ENCODE measurements at regions not wholly inside any gene's neighbourhood (a gene's known extent, or its start where the extent isn't known, plus 50 kb on each side); places are given as distances from the start of the nearest gene placed in this dataset.

DNA sequence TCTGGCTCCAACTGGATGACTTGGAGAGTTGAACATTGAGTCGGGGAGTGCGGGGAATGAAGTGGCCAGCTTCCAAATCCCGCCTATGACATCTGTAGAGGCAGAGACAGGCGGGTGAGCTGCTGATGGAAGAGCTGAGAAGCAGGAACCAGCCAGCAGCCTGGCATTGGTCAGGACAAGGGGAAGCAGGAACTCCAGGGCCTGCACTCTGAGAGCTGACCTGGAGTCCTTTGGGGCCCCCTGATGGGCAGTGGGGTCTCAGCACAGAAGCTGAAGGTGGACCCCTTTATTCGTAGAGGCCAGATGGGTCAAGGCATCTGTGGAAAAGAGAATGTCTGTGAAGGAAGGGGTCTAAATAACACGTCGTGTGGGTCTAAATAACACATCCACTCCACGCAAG lies 57.0 kb downstream of the SEC61G start:
- no peak for DNase-seq

DNA sequence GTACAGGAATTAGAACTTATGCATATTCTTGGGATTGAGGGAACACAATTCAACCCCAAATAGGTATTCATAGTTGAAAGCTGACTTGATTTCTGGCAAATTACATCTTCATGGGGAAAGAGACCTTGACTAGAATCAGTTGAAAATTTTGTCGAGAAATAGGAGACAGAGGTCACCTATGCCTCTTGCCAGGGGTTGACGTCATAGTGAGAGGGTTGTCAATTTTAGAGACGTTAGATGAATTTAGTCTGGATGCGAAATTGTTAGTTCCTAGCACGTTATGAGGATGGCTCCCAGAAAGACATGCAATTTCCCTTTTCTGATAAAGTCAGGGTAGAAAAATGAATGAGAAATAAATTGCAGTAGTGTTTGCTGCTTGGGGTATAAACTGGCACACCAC lies 59.3 kb downstream of the SEC61G start:
- no peak for DNase-seq

DNA sequence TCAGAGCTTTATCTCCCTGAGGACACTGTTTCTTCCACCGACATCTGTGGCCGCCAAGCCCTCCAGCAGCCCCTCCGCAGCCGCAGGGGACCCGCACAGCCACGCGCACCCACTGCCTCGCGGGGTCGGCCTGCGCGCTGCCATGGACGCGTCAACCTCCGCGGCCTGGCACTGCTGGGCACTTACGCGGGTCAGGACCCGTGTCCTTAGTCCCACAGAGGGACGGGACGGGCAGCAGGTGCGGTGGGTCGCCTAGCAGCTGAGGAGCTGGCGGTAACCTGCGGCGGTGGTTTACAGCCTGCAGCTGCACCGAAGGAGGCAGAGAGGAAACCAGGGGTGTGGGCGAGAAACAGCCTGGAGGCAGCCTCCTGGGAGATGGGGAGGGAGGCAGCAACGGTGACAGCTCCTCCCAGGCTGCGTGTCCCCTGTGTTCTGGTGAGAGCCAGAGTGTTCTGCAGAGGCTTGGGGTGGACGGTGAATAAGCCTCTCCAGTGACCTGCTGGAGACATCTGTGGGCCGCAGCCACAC lies 61.3 kb downstream of the SEC61G start:
- DNase-seq = no peak

DNA sequence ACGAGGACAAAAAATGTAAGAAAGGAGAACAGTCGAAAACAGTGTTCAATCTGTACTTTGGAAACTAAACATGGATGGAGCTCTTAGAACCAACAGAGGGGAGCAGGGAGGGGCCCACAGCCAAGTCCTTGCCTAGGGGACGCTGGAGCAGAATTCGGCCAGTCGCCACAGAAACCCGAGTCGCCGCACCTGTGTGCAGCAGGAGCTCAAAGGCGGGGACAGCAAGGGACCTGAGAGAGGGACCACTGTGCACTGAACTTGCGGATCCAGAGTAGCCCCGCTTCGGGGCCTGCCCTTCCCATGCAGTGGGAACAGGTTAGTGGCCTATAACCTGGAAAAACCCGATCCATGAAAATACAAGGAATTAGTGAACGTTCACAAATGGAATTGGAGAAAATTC lies 68.1 kb downstream of the SEC61G start:
- DNase-seq = no peak

DNA sequence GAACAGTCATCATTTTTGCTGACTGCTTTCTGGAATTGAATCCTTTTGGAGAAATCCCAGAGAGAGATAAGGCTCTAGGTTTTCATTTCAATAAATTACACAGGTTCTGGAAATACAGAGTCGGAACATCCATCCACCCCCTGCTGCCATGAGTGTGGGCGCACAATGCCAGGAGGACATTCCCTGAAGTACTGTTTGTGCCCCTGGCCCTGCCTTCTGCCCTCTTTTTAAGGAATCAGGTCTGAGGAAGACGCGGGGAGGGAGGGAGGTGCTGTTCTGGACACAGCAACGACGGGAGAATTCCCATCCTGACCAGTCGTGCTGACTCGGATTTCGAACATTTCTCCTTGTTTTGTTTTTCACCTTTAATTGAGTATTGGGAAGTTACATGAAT lies 69.0 kb downstream of the SEC61G start:
- no peak for DNase-seq

DNA sequence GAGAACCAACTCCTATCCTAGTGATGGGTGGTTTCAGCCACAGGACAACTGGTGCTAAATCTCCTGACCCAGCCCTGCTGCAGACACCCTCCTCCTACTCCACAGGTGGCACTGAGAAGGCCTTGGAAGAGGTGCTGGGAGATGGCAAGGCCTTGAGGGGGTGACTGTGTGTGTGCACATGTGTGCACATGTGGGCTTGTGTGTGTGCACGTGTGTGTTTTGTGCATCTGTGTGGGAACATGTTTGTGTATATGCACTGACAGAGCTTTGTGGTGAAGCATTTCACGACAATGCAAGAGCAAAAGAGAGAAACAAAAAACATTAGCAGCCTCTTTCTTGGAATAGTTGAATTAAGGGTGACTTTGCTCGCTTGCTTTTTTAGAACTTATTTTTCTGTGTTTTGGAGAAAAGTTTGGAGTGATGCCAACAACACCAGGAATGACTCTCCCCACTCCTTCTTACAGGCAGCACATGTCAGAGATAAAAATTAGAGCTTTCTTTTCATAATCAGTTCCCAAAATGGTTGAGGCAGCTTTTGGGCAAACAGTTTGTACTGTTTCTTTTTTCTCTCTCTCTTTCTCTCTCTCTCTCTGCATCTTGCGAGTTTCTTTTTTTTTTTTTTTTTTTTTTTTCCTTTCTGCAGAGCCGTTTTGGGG lies 69.5 kb downstream of the SEC61G start:
- DNase-seq = no peak

DNA sequence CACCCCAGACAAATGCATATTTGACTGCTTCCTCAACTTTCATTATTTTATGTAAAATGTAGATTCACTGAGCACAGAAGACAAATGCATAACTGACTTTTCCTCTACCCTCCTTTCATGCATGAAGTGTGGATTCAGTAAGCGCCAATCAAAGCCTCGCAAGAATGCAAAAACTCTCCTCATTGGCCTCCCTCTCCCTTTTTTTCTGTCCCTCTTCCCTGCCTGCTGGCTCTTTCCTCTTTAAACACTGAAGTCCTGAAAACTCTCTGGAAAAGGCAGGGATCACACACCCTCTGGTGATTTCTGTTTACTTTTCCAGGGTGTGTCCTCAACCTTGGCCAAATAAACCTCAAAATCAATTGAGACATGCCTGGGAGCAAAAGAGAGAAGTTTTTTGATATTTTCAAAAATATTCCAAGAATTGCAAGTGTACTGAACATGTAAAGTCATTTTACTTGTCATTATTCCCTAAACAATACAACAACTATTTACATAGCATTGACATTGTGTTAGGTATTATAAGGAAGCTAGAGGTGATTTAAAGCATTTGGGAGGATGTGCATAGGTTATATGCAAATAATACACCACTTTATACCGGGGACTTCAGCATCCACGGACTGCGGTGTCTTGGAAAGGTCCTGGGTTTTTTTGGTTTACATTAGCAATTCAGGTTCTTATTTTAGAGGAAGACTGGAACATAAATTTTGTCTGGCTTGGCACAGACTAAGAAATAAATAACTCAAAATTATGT lies 71.4 kb downstream of the SEC61G start:
- no peak for DNase-seq

DNA sequence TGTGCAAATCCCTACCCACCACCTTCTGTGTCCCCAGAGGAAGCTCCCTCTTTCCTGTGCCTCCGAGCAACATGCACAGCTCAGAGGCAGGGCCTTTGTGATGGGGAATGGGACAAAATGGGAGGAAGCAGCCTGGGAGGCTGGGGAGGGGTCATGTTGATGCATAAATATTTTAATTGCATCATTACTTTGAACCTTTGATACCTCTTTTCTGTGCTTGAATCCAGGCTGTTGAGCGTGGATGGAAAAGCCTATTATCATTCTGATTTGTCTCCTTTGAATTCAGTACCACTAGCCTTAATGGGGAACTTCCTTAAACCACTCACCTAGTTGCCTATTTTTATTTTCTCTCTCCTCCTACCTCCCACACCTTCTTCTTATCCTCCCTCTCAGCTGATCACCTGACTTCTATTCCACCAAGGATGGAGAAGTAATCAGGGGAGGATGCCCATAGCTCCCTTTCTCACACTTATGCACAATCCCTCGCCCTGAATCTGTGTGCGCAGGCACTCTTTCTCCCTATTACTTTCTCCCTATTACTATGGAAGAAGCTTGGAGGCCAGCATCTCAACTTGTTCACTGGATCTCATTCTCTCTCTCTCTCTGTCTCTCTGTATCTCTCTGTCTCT lies 78.5 kb downstream of the SEC61G start:
- DNase-seq = no peak

DNA sequence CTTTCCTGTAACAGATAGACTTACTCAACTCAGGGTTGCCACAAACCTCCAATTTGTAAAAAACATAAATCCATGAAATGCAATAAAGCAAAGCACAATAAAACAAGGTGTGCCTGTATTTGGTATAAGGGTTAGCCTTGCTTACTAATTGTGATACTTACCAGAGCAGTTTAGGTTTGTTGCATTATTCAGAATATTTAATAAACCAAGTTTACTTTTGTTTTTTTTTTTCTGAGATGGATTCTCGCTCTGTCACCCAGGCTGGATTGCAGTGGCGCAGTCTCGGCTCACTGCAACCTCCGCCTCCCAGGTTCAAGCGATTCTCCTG lies 79.6 kb downstream of the SEC61G start:
- no peak for DNase-seq

DNA sequence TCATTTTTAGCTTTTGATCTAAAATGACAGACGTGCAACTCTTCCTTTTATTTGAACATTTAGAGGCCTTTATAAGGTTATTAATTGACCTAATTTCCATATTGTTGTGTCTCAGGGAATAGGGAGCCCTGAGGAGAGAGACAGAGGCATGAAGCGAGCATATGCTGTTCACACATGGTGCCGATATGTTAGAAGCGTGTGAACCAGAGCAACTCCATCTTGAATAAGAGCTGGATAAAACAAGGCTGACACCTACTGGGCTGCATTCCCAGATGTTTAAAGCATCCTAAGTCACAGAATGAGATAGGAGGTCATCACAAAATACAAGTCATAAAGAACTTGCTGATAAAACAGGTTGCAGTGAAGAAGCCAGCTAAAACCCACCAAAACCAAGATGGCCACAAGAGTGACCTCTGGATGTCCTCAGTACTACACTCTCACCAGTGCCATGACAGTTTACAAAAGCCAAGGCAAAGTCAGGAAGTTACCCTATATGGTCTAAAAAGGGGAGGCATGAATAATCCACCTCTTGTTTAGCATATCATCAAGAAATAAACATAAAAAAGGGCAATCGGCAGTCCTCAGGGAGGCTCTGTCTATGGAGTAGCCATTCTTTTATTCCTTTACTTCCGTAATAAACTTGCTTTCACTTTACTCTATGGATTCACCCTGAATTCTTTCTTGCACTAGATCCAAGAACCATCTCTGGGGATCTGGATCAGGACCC lies 80.1 kb downstream of the SEC61G start:
- DNase-seq = no peak

DNA sequence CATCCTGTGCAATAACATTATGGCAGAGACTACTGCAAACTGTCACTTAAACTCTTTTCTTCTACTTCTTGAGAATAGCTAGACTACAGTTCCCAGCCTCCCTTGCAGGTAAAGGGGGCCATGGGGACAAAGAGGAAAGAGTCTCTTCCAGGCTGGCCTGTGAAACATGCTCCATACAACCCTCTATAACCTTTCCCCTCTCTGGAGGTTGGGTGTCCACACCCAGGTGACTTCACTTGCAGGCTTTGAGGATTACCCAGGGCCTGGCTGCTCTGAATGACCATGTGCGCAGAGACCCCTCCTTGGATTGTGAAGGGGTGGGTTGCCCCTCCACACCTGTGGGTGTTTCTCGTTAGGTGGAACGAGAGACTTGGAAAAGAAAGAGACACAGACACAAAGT lies 84.1 kb downstream of the SEC61G start:
- no peak for DNase-seq

DNA sequence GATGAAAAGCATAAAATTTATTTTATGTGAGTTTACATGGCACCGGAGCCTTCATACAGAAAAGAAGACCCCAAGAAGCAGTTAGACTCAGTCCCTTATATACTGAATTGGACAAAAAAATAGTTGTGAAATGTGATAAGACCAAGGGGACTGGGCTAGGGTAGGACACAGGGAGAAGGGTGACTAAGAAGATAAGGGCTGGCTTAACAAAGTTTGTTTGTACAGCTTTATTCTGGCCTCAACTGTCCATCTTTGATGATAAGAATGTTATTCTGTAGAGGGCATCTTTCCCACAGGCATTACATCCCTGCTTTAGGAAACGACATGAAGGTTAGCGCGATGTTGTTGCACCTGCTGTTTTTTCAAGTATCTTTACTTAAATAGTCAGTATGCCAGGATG lies 86.5 kb downstream of the SEC61G start:
- DNase-seq = no peak

DNA sequence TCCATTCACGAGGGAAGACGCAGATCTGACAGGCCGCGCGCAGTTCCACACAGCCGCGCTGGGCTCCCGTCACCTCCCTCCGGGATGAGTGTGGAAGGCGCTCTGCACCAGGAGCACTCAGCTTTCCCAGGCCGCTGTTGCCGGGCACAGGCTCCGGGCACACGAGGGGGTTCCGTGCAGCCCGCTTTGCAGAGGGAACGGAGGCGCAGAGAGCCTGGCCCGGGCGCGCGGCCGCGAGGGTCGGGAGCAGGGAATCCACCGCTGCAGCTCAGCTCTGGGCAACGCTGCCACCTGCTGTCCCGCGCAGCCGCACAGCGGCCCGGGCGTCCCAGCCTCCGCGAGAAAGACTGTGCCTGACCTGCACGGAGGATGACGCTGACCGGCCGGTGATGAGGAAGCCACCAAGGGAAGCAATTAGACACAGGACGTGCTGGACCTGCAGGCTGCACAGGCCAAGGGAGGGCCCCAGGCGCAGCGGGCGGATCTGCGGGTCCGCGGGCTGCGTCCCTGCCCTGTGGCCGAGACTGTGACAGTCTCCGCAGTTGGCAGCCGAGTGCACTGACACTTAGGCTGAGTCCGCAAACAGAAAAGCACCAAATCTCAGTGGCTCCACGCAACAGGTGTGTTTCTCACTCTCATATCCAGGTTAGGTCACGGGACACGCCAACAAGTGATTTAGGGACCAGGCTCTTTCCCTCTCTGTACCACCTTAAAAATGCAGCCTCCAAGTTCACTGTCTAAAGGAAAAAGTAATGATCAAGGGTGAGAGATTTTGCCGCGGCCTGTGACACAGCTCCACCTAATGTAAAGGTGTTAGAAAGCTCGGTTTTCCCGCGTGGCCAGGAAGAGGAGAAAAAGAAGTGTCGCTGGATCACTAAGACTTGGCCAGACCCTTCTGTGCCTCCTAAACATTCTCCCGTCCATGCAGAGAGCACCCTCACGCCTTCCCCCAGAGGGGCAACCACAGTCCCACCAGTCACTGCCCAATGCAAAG lies 94.5 kb downstream of the SEC61G start:
- DNase-seq = peak; percentile 15

DNA sequence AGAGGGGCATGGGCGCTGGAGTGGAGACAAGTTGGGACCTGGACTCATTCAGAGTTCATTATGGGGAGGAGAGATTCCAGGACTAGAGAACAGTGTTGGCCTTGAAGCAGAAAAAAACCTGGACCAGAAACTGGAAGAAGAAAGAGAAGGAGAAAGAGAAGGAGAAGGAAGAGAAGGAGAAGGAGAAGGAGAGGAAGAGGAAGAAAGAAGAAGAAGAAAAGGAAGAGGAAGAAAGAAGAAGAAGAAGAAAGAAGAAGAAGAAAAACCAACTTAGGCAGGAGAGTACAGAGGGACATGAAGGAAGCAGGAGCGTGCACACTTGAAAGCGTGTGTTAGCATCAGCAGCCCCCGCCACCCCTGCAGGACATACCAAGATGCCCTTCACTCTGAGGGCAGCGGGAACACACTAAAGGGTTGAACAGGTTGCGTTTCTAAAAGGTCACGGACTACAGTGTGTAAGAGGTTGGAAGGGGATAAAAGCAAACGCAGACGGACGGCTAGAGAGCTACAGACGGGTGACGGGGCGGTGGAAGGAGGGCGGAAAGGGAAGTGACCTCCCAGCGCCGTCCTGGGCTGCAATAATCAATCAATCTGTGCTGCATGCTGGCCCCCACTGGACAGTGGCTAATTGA lies 95.3 kb downstream of the SEC61G start:
- DNase-seq = no peak

DNA sequence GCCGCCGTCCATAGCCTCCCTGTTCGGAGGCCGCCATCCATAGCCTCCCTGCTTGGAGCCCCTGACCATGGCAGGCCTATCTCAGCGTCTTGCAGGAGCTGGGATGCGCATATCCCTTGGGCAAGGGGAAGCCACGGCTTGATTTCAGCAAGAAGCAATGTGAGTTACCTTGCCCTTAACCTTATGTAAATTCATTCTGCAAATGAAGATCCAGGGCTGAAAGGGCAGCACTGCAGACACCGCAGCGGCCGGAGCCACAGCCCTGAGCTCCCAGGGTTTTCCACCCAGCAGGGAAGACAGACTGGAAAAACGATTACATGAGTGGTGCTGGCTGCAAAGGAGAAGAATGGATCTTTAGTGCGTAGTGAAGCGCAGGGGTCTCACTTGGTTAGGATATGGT lies 95.8 kb downstream of the SEC61G start:
- DNase-seq = no peak

DNA sequence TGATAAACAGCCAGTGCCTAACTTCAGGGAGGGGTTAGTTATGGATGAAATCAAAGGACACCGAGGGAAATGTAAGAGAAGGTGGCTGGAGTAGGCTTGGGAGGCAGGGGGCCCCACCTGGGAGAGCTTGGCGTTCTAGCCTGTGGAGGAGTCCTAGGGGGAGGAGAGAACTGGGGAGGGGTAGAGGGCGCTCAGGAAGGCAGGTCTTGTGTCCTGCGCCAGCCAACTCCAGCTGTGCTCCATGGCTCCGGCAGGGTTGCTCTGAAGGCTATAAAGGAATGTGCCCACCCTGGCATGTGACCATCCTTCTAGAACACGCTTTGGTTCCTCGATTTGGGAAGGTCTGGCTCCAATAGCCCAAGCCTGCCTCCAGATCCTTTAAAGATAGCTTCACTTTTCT lies 96.3 kb downstream of the SEC61G start:
- DNase-seq = no peak

DNA sequence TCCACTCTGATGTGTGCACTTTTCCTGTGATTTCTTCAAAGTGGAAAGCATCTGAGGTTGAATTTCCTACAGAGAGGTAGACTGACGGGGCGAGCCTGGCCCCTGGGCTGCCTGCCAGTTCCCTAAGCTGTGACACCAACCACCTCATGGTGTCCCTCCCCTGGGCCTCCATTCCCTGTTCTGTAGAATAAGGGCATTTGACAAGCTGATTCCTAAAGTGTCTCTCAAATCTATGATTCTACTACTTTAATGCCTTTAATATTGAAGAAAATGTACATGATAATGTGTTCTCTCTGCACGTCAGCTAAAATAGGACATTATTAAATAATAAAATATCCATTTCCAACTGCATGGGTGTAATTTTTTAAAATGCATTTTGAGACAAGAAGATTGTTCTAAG lies 105.1 kb downstream of the SEC61G start:
- no peak for DNase-seq

DNA sequence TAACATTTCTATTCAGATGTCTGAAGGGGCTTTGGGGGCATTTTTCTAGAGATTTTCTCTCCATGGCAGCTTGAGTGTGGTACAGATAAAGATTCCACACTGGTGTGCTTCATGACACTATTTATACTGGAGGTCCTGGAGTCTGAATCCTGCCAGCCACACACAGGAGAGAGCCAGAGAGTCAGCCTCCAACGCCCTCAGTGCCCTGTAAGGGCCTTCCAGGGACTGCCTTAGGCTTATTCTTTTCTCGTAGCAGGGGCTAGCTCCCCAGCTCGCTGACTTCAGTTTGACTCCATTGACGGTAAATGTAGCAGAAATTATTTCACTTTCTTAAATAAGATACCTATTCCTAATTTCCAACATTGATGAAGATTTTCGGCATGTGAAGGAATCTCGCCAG lies 100.9 kb downstream of the VSTM2A start:
- no peak for DNase-seq

DNA sequence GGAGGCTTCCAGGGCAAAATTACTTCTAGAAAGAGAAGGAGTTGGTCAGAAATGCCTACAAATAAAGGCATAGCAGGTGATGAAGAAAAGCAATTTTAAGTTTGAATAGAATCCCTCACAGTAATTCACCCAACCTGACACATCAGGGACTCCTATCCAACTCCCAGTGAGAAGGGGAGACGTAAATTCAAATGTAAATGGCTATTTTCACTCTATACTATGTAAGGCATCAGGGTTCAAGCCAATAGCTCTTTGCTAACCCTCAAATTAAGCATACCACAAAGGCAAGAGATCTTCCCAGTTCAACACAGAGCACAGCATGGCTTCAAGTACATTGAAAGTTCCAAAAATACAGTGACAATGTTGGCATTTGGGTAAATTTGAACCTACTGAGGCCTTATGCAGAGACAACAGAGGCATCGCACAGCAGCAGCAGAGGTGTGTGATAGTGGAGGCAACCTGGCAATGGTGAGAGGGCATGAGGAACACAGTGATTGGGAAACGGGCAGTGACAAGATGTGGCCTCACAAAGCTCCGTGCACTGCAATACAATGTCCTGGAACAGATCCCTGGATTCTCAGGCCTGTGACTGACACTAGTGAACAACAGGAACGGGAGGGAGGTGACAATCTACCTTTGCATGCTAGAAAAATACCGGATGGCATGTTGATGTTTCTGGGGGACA lies 95.7 kb downstream of the VSTM2A start:
- DNase-seq = no peak

DNA sequence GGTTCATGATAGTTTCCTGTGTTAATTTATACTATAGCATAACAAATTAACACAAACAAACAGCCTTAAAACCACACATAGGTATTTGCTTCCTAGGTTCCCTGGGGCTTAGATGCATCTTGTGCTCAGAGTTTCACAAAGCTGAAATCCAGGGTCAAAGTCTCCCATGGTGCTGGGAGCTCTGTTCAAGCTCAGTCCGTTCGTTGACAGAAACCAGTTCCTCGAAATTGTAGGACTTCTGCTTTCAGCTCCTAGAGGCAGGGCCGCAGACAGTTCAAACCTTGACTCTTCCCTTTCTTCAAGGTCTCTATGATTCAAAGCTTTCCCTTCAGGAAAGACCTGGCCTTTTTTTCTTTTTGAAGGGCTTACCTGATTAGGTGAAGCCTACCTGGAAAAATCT lies 90.5 kb downstream of the VSTM2A start:
- no peak for DNase-seq

DNA sequence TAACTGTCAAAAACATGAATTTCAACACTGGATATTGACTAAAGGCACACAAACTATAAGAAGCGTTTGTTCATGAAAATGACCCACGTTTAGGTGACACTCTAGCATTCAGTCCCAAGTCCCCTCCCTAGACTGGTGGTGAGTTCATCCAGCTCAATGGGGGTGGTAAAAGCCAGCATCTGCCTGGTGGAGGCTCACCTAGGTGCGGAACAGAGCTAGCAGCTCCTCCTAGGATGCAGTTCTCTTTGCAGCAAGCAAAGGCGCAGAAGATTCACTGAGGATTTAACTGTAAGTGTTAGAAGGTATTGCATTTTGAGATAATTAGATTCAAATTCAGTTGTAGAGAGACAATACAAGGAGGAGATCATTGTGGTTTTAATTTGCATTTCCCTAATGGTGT lies 87.6 kb downstream of the VSTM2A start:
- DNase-seq = no peak

Measured in stimulated activated CD4-positive, alpha-beta T cell treated with anti-CD3 and anti-CD28 coated beads, Interleukin-1b, Interleukin-23, amount 100 ng/mL, for 48 hours (primary cell).